ENCODE measurements at regions not wholly inside any gene's neighbourhood (a gene's known extent, or its start where the extent isn't known, plus 50 kb on each side); places are given as distances from the start of the nearest gene placed in this dataset.

- intact Hi-C loops (cut with micrococcal nuclease), result no loop called here
These were observed 666.1 kb downstream of the BCL11A start for GRCh38 chr2:59887366-59887765.

GRCh38 chr2:59886759-59887158 lies 666.7 kb downstream of the BCL11A start:
- intact Hi-C loops (cut with micrococcal nuclease), result no loop called here

DNA sequence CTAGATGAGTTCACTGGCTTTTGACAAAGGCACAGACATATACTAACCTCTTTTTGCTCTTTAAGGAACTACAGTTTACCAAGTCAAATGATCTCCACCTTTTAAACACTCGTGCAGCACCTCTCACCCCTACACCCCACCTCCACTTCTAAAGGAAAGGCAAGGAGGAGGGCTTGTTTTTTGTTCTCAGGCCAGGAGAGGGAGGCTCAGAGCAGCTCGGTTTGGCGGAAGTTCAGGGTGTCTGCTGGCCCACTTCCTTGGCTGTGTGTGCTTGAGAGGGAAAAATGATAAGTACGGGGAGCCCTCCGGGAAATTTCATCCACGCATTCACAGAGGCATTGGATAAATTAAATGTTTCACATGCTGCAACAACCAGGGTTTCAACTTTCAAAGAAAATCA lies 667.9 kb downstream of the BCL11A start:
- intact Hi-C loops (cut with micrococcal nuclease), result no loop called here

DNA sequence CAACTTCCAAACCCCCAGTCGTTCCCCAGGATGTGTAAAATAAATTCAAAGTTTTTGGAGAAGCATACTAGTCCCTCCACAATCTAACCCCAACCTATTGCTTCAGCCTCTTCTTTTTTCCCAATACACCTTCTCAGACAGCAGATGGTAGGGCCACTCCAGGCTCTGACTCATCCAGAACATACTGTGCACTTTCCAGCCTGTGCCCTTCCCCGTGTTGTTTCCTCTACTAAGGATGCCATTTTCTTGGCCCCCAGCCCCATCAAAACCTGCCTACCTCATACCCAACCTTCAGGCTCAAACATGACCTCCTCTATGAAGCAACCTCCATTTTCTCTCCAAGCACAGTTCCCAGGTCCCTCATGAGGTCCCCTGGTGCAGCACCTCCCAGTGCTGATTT lies 669.3 kb downstream of the BCL11A start:
- intact Hi-C loops (cut with micrococcal nuclease), result no loop called here

DNA sequence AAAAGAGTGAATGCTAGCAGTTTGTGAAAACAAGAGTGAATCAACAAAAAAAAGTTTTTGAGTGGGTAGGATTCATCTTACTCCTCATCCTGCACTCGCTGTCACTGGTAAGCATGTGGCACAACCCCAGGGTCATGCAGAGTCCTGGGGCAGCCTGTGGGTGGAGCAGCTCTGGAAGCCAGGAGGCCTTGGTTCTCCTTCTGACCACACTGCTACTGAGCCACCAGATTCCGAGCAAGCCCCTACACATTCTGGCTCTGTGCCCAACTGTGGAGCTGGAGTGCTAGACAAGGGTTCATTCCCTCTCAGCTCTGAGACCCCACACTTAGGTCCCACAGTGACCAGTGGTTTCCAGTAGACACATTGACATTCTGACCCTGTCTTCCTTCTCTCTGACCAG lies 670.6 kb downstream of the BCL11A start:
- intact Hi-C loops (cut with micrococcal nuclease), result no loop called here

DNA sequence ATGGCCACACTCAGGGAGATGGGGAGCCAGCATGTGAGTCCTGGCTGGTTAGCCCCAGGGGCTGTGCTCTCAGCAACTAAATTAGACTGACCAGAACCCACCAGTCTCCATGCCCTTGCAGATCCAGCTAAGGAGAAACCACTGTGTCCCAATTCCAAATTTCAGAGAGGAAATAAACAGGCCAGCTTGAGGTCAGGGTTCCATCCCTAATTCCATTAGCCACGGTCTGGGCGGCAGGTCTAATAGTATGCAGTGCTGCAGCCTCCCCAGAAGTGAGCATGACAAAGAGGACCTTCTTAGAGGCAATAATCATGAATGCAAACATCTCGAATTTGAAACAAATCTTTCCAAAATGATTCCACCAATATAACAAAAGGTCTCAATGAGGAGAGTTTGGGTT lies 671.2 kb downstream of the BCL11A start:
- intact Hi-C loops (cut with micrococcal nuclease), result no loop called here

DNA sequence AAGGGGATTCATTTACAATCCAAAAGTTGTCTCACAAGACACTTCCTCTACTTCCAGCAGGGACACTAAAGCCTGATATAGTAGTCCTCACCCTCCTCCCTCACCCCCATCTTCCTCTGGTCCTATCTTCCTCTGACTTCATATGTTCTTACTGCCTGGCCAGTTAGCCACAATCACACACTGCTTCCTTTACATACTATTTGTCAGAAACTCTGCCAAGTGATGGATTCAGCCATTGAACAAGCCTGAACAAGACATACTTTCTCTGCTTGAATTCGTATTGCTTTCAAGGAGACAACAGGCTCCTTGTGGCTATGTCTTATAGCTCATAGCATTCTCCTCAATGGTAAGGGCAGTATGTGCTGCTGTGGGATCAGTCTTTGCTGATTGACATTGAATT lies 672.2 kb downstream of the BCL11A start:
- intact Hi-C loops (cut with micrococcal nuclease), result no loop called here

DNA sequence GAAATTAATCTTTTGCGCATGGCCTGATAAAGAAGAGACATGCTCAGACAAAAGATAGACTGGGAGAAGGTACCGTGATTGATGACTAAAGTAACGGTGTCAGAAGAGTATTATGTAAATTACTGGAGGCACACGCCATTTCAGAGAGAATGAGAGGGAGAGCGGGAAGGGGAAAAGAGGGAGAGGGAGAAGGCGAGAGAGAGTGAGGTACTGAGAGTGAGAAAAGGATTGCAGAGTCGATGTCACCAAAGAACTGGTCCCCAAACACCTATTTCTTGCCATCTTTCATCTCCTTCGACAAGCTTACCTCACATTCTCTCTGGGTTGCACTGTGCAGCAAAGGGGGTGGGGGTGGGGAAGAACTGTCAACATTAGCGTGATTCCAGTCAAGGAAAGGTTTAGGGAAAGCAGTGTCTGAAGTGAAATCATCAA lies 673.7 kb downstream of the BCL11A start:
- intact Hi-C loops (cut with micrococcal nuclease), result no loop called here

GRCh38 chr2:59875836-59876235 lies 677.6 kb downstream of the BCL11A start:
- intact Hi-C loops (cut with micrococcal nuclease), result no loop called here

DNA sequence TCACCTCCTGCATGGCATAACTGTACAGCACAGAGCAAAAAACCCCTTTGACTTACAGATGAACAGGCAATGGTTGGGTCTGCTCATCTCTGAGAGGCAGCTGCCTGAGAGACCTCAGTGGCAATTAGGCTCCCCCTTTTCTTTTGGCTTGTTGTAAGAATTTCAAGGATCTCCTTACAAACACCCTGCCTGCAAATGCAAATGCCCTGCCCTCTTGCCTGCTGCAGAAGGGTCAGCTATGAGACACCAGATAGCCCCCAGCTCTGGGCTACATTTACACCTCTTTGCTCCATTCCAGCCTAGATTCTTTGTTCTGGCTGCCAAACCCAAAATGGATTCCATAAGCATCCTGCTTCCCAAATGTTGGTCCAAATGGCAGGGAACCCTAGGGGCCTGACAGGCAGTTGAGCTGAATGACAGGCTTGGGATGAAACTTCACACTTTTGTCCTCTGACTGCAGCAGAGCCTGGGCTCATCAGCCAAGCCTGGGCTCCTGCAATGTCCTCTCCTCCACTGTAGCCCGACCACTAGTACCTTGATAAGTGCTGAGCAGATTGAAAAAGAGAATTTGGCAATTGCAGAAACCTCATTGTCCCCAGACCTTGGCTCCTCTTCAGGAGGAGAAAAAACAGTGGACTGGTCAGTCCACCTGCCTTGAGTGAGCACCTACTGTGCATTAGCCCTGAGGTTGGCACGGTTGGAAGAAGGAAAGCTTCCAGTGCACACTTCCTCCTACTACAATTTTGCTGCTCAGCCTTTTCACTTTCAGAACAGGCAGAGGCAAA lies 678.3 kb downstream of the BCL11A start:
- intact Hi-C loops (cut with micrococcal nuclease), result no loop called here

GRCh38 chr2:59874361-59874760 lies 679.1 kb downstream of the BCL11A start:
- intact Hi-C loops (cut with micrococcal nuclease), result no loop called here

GRCh38 chr2:59871830-59872229 lies 681.6 kb downstream of the BCL11A start:
- intact Hi-C loops (cut with micrococcal nuclease), result no loop called here

- intact Hi-C loops (cut with micrococcal nuclease), result no loop called here
These were observed 684.5 kb downstream of the BCL11A start for GRCh38 chr2:59868981-59869380.

DNA sequence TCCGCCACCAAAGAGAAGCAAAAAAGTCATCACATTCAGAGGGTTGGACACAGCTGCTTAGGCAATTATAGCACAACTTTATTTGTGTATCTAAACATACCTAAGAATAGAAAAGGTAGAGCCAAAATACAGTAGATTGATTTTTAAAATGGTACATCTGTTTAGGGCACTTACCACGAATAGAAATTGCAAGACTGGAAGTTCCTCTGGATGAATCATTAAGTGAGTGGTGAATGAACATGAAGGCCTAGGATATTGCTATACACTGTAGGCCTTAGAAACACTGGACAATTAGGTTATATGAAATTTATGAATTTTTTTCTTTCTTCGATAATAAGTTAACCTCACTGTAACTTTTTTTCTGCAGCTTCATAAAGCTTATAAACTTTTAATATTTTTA lies 687.0 kb downstream of the BCL11A start:
- intact Hi-C loops (cut with micrococcal nuclease), result no loop called here

DNA sequence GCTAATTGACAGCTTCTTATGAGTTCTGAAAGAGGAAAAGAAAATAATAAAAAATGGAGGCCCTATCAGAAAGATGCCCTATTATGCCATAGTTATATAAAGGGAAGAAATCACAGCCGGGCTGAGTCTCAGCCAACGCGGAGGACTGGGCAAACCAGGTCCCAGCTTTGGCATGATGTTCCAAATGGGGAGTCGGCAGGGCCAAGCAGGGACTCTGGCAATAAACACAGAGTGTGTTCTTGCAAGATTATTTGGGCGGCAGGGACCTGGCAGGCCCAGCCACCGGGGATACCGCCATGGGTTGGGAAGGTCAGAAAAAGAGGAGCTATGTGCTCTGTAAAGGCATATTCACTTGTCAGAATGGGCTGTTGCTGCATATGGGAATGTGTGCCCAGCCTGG lies 694.9 kb downstream of the BCL11A start:
- intact Hi-C loops (cut with micrococcal nuclease), result no loop called here

- intact Hi-C loops (cut with micrococcal nuclease), result no loop called here
These were observed 696.3 kb downstream of the BCL11A start for GRCh38 chr2:59857109-59857508.

- intact Hi-C loops (cut with micrococcal nuclease), result no loop called here
These were observed 697.1 kb downstream of the BCL11A start for GRCh38 chr2:59856391-59856790.

DNA sequence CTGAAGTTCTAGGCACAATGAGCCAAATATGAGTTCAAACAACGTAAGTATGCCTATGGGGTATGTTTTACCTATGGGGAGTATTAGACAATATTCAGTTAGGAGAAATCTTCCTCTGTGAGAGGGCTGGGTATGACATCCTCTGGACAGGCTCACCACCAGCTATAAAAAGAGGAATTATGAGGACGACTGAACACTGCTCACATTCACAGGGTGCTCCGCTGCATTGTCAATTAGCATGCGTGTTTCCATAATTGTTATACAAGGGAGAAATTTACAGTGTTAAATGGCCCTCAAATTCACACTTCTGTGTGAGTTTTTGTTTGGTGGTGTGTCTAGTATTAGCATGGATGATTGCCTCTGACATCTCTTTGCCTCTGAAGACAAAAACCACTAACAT lies 700.4 kb downstream of the BCL11A start:
- intact Hi-C loops (cut with micrococcal nuclease), result no loop called here

DNA sequence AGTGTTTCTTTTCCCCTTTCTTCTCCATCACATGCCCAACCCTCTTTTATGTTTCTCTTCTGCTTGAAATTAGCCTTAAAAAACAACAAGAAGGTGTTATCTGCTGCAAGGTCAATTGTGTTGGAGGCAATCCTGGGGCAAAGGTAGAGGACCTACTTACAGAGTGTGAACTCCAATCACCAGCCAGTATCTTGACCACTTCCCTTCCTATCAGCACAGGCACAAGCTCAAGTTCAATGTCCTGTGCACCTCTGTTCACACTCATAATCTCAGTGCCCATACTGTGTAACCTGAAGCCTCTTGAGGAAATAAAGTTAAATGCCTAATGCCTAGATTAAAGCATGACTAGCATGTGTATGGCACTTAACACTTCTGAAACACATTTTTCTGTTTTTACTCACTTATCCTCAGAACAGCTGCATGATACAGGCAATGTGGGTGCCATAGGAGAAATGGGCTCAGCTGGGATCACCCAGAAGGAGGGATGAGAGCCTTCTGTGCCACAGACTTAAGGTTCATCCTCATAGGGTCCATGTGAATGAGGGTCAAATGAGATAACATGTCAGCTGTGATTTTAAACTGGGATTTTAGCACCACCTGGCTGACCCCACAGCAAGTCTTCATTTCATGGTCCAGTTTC lies 701.5 kb downstream of the BCL11A start:
- intact Hi-C loops (cut with micrococcal nuclease), result no loop called here

GRCh38 chr2:59850554-59850953 lies 702.9 kb downstream of the BCL11A start:
- intact Hi-C loops (cut with micrococcal nuclease), result no loop called here

- intact Hi-C loops (cut with micrococcal nuclease), result no loop called here
These were observed 719.5 kb downstream of the BCL11A start for GRCh38 chr2:59833941-59834340.

GRCh38 chr2:59830601-59831000 lies 722.9 kb downstream of the BCL11A start:
- intact Hi-C loops (cut with micrococcal nuclease), result no loop called here

- intact Hi-C loops (cut with micrococcal nuclease), result no loop called here
These were observed 725.8 kb downstream of the BCL11A start for GRCh38 chr2:59827677-59828076.
